ENCODE measurements at regions not wholly inside any gene's neighbourhood (a gene's known extent, or its start where the extent isn't known, plus 50 kb on each side); places are given as distances from the start of the nearest gene placed in this dataset.
A peak's percentile ranks its signal among the peaks of the same experiment; 100 is the strongest.

DNA sequence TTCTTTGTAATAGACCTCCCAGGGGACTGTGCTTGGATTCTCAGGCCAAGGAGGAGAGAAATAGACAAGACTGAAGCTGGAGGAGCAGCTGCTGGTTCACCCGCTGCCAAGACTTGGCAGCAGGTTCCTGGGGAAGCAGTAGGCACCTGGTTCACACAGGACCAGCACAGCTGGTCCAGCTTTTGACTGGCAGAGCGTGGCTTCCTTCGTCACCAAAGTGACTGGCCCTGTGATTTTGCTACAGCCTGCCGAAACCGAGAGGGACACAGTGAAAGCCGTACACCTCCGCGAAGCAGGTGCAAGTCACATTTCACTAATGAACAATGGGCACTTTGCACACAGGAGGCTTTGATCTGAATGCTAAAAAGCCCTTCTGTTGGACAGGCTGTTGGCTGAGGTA lies 199.0 kb downstream of the RNF144B start:
- no peak overlapping the region for H3K27ac ChIP-seq (ENCODE audit: low read length)
- no peaks in the 10 kb centered on the region for H3K27me3 ChIP-seq (ENCODE audit: control insufficient read depth, insufficient read depth, low read length)
- H3K36me3 ChIP-seq (ENCODE audit: control insufficient read depth, insufficient read depth, low read length) = no peaks in the 10 kb centered on the region
- DNase-seq = peak; percentile 28
- no peaks in the 10 kb centered on the region for H3K9me3 ChIP-seq (replicated peaks; ENCODE audit: control insufficient read depth, low read depth, low read length)
- H3K4me1 ChIP-seq (ENCODE audit: control insufficient read depth, insufficient read depth, low read length) = peaks cover 14% of the 10 kb centered on the region
- H3K4me3 ChIP-seq (ENCODE audit: low read length) = no peak overlapping the region
- WGBS (ENCODE audit: insufficient coverage) = 84% methylated on average over 8 of the region's 8 CpGs

- DNase-seq = peak; percentile 74
- 40% methylated on average over 1 of the region's 11 CpGs for WGBS (ENCODE audit: insufficient coverage)
- Histone ChIP-seq H3K4me1 (ENCODE audit: control insufficient read depth, insufficient read depth, low read length) (no peaks in the 10 kb centered on the region), H3K27me3 (ENCODE audit: control insufficient read depth, insufficient read depth, low read length) (no peaks in the 10 kb centered on the region), H3K4me3 (ENCODE audit: low read length) (no peak overlapping the region), H3K27ac (ENCODE audit: low read length) (no peak overlapping the region), H3K9me3 (replicated peaks; ENCODE audit: control insufficient read depth, low read depth, low read length) (no peaks in the 10 kb centered on the region), H3K36me3 (ENCODE audit: control insufficient read depth, insufficient read depth, low read length) (no peaks in the 10 kb centered on the region)
Observed at GRCh38 chr6:18595774-18596530, 208.8 kb downstream of the RNF144B start.

DNA sequence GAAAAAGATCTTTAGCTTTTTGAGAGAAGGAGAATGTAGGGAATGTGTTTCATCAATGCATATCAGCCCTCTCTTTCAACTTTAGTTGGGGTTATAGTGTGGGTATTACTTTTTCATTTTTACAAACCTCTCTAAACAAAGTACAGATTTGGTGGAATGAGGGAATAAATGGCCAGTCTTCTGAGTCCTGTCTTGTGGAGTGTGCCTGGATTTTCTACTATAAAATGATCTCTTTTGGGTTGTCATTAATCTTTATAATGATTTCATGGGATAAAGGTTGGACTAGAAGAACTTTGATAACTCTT lies 209.3 kb downstream of the RNF144B start:
- H3K36me3 ChIP-seq (ENCODE audit: control insufficient read depth, insufficient read depth, low read length) = no peaks in the 10 kb centered on the region
- H3K4me1 ChIP-seq (ENCODE audit: control insufficient read depth, insufficient read depth, low read length) = no peaks in the 10 kb centered on the region
- no peak overlapping the region for H3K27ac ChIP-seq (ENCODE audit: low read length)
- no peak overlapping the region for H3K4me3 ChIP-seq (ENCODE audit: low read length)
- no peak for DNase-seq
- H3K27me3 ChIP-seq (ENCODE audit: control insufficient read depth, insufficient read depth, low read length) = no peaks in the 10 kb centered on the region
- H3K9me3 ChIP-seq (replicated peaks; ENCODE audit: control insufficient read depth, low read depth, low read length) = no peaks in the 10 kb centered on the region

- H3K27me3 ChIP-seq (ENCODE audit: control insufficient read depth, insufficient read depth, low read length) = no peaks in the 10 kb centered on the region
- no peaks in the 10 kb centered on the region for H3K4me1 ChIP-seq (ENCODE audit: control insufficient read depth, insufficient read depth, low read length)
- no peak for DNase-seq
- no peak overlapping the region for H3K27ac ChIP-seq (ENCODE audit: low read length)
- 56% methylated on average over 3 of the region's 4 CpGs for WGBS (ENCODE audit: insufficient coverage)
- no peak overlapping the region for H3K4me3 ChIP-seq (ENCODE audit: low read length)
- H3K36me3 ChIP-seq (ENCODE audit: control insufficient read depth, insufficient read depth, low read length) = no peaks in the 10 kb centered on the region
- no peaks in the 10 kb centered on the region for H3K9me3 ChIP-seq (replicated peaks; ENCODE audit: control insufficient read depth, low read depth, low read length)
Observed at GRCh38 chr6:18598551-18599264, 211.6 kb downstream of the RNF144B start.

DNA sequence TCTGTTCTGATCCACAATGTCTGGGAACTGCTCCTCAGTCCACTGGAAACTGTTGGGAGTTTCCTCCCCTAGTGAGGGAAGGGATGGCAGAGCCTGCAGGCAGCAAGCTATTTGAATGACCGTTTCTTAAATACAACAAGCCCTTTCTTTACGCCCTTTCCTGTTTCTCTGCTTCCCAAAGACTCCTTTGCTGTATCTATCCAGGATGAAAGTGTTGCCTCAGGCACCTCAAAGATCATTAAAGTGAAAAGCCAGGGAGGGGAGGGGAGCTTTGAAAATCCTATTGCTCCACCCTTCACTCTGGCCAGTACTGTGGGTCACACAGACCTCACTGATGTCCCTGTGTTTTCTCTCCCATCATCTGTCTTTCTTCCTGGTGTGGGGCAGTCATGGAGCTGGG lies 213.1 kb downstream of the RNF144B start:
- Histone ChIP-seq H3K36me3 (ENCODE audit: control insufficient read depth, insufficient read depth, low read length) (no peaks in the 10 kb centered on the region), H3K27me3 (ENCODE audit: control insufficient read depth, insufficient read depth, low read length) (no peaks in the 10 kb centered on the region), H3K27ac (ENCODE audit: low read length) (no peak overlapping the region), H3K4me3 (ENCODE audit: low read length) (no peak overlapping the region), H3K9me3 (replicated peaks; ENCODE audit: control insufficient read depth, low read depth, low read length) (no peaks in the 10 kb centered on the region), H3K4me1 (ENCODE audit: control insufficient read depth, insufficient read depth, low read length) (no peaks in the 10 kb centered on the region)
- DNase-seq = no peak
- no CpG with 5 or more reads among the region's 2 CpGs for WGBS (ENCODE audit: insufficient coverage)

GRCh38 chr6:18601516-18602020 lies 214.4 kb downstream of the RNF144B start:
- Histone ChIP-seq H3K9me3 (replicated peaks; ENCODE audit: control insufficient read depth, low read depth, low read length) (no peaks in the 10 kb centered on the region), H3K27ac (ENCODE audit: low read length) (no peak overlapping the region), H3K27me3 (ENCODE audit: control insufficient read depth, insufficient read depth, low read length) (no peaks in the 10 kb centered on the region), H3K4me1 (ENCODE audit: control insufficient read depth, insufficient read depth, low read length) (no peaks in the 10 kb centered on the region), H3K36me3 (ENCODE audit: control insufficient read depth, insufficient read depth, low read length) (no peaks in the 10 kb centered on the region), H3K4me3 (ENCODE audit: low read length) (no peak overlapping the region)
- no CpG with 5 or more reads among the region's 5 CpGs for WGBS (ENCODE audit: insufficient coverage)
- DNase-seq = peak; percentile 13

GRCh38 chr6:18602931-18603330 lies 215.8 kb downstream of the RNF144B start:
- no peak for DNase-seq
- Histone ChIP-seq H3K36me3 (ENCODE audit: control insufficient read depth, insufficient read depth, low read length) (no peaks in the 10 kb centered on the region), H3K27ac (ENCODE audit: low read length) (no peak overlapping the region), H3K27me3 (ENCODE audit: control insufficient read depth, insufficient read depth, low read length) (no peaks in the 10 kb centered on the region), H3K4me1 (ENCODE audit: control insufficient read depth, insufficient read depth, low read length) (no peaks in the 10 kb centered on the region), H3K4me3 (ENCODE audit: low read length) (no peak overlapping the region), H3K9me3 (replicated peaks; ENCODE audit: control insufficient read depth, low read depth, low read length) (no peaks in the 10 kb centered on the region)
- no CpG with 5 or more reads among the region's 2 CpGs for WGBS (ENCODE audit: insufficient coverage)

DNA sequence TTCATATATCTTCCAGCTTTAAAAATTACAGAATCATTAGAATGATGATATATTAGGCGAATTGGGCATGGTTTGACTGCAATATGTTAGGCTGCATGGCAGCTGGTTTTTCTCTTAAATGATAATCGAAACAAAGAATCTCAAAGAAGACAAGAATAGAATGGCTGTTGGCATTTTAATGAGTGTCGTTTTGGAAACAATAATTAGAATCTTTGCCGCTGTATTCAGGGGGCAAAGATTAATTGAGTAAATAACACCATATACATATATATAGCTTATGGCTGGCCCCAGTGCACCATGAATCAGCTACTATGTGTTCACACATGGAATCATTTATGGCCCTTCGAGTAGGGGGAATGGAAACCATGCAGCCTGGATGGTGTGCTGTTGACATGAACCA lies 216.2 kb downstream of the RNF144B start:
- Histone ChIP-seq H3K36me3 (ENCODE audit: control insufficient read depth, insufficient read depth, low read length) (no peaks in the 10 kb centered on the region), H3K27ac (ENCODE audit: low read length) (no peak overlapping the region), H3K4me3 (ENCODE audit: low read length) (no peak overlapping the region), H3K4me1 (ENCODE audit: control insufficient read depth, insufficient read depth, low read length) (no peaks in the 10 kb centered on the region), H3K27me3 (ENCODE audit: control insufficient read depth, insufficient read depth, low read length) (no peaks in the 10 kb centered on the region), H3K9me3 (replicated peaks; ENCODE audit: control insufficient read depth, low read depth, low read length) (no peaks in the 10 kb centered on the region)
- DNase-seq = no peak
- WGBS (ENCODE audit: insufficient coverage) = no CpG with 5 or more reads among the region's 5 CpGs

GRCh38 chr6:18605841-18606240 lies 218.7 kb downstream of the RNF144B start:
- no CpG with 5 or more reads among the region's 3 CpGs for WGBS (ENCODE audit: insufficient coverage)
- DNase-seq = no peak
- H3K9me3 ChIP-seq (replicated peaks; ENCODE audit: control insufficient read depth, low read depth, low read length) = no peaks in the 10 kb centered on the region
- H3K4me3 ChIP-seq (ENCODE audit: low read length) = no peak overlapping the region
- no peaks in the 10 kb centered on the region for H3K4me1 ChIP-seq (ENCODE audit: control insufficient read depth, insufficient read depth, low read length)
- H3K27ac ChIP-seq (ENCODE audit: low read length) = no peak overlapping the region
- no peaks in the 10 kb centered on the region for H3K36me3 ChIP-seq (ENCODE audit: control insufficient read depth, insufficient read depth, low read length)
- H3K27me3 ChIP-seq (ENCODE audit: control insufficient read depth, insufficient read depth, low read length) = no peaks in the 10 kb centered on the region

GRCh38 chr6:18609715-18610114 lies 222.6 kb downstream of the RNF144B start:
- H3K27me3 ChIP-seq (ENCODE audit: control insufficient read depth, insufficient read depth, low read length) = no peaks in the 10 kb centered on the region
- no peaks in the 10 kb centered on the region for H3K4me1 ChIP-seq (ENCODE audit: control insufficient read depth, insufficient read depth, low read length)
- no peak overlapping the region for H3K4me3 ChIP-seq (ENCODE audit: low read length)
- no peaks in the 10 kb centered on the region for H3K9me3 ChIP-seq (replicated peaks; ENCODE audit: control insufficient read depth, low read depth, low read length)
- no peak for DNase-seq
- H3K27ac ChIP-seq (ENCODE audit: low read length) = no peak overlapping the region
- no peaks in the 10 kb centered on the region for H3K36me3 ChIP-seq (ENCODE audit: control insufficient read depth, insufficient read depth, low read length)
- WGBS (ENCODE audit: insufficient coverage) = no CpG with 5 or more reads among the region's 1 CpG
